HEK293 (cell line): ENCODE measurements at regions not wholly inside any gene's neighbourhood (a gene's known extent, or its start where the extent isn't known, plus 50 kb on each side); places are given as distances from the start of the nearest gene placed in this dataset.

Source experiments
- BCL11A ChIP-seq: fragments of 450-650 bp; formaldehyde crosslinking; IDR thresholded peaks from 2 replicates; pipeline ENCODE4 v1.5.1; 2016; ENCODE audit warnings: low read depth, missing biosample characterization, missing genetic modification characterization
- WT1 ChIP-seq: fragments of 450-650 bp; formaldehyde crosslinking; IDR thresholded peaks from 2 replicates; pipeline ENCODE4 v1.5.1; 2016; ENCODE audit warnings: missing biosample characterization, missing genetic modification characterization
- YY1 ChIP-seq: fragments of 450-650 bp; formaldehyde crosslinking; IDR thresholded peaks from 2 replicates; pipeline ENCODE4 v1.5.1; 2018; ENCODE audit warnings: missing biosample characterization, missing genetic modification characterization
- ZBTB48 ChIP-seq: fragments of 450-650 bp; formaldehyde crosslinking; IDR thresholded peaks from 2 replicates; pipeline ENCODE4 v1.5.1; 2016; ENCODE audit warnings: missing biosample characterization, missing genetic modification characterization
- ZNF16 ChIP-seq: fragments of 450-650 bp; formaldehyde crosslinking; IDR thresholded peaks from 2 replicates; pipeline ENCODE4 v1.5.1; 2016; ENCODE audit warnings: low read depth, missing biosample characterization, missing genetic modification characterization
- ZNF24 ChIP-seq: fragments of 450-650 bp; formaldehyde crosslinking; IDR thresholded peaks from 2 replicates; pipeline ENCODE4 v1.5.1; 2016; ENCODE audit warnings: missing biosample characterization, missing genetic modification characterization
- ZNF274 ChIP-seq, 2 experiments: fragments of 200-500 bp in 1 of 2; fragments of 450-650 bp in 1 of 2; sonication (Bioruptor generic) in 1 of 2; formaldehyde crosslinking in 1 of 2; IDR thresholded peaks; 2 replicates each; pipeline versions ENCODE4 v1.5.1 to v1.6.1; 2014 to 2016; ENCODE audit warnings: borderline replicate concordance in 1 of 2, inconsistent platforms in 1 of 2, low read length in 1 of 2, missing biosample characterization in 1 of 2, missing genetic modification characterization in 1 of 2
- TF ChIP-seq, protein P1 (sequence below): fragments of 450-650 bp; formaldehyde crosslinking; IDR thresholded peaks from 2 replicates; pipeline ENCODE4 v1.5.1; 2016; ENCODE audit warnings: missing biosample characterization, missing genetic modification characterization
- TF ChIP-seq, protein P2 (sequence below): sonication (generic); formaldehyde crosslinking; IDR thresholded peaks from 2 replicates; pipeline ENCODE4 v1.8.1; 2022; ENCODE audit warnings: mild to moderate bottlenecking, moderate library complexity, missing genetic modification reagents
- TF ChIP-seq, protein P3 (sequence below): fragments of 450-650 bp; formaldehyde crosslinking; IDR thresholded peaks from 2 replicates; pipeline ENCODE4 v1.5.1; 2016; ENCODE audit warnings: missing biosample characterization, missing genetic modification characterization

DNA sequence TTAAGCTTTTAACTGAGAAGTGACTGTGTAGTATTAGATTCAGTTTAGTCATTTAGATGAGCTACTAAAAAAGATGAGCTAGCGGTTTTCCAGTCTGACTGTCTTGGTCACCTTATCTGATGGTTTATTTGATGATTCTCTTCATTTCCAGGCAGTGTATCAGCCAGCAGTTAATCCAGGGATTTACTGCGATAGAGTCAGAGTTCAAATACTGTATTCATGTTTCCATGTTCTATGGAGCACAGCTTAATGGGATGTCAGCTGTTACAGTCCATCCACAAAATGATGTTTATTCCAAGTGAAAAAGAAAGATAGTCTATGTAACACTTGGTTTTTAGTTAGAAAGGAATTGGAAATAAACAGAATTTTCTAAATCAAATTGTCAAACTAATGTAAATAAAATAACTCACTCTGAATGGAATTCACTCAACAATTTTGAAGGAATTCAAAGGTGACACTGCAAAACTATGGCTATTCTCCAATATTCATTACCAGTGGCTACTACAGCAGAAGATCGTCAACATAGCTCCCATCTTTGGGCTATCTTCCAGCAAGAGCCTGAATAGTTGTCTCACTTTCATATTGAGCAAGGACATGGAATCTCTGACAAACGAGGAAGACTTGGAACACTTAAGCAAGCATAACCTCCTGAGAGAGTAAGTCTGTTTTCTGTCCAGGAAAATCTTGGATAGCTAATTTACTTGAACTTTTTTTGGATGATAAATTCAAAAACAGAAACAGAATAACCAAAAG is 54.6 kb upstream of the DPT start:
- TF ChIP-seq ZNF16 (no peak), ZNF274 (IDR thresholded peaks at IDR 0.05; ENCODE audit: low read length) (no peak), ZNF274 (tag by site-specific recombination; IDR thresholded peaks at IDR 0.05; ENCODE audit: borderline replicate concordance) (no peak), BCL11A (tag by site-specific recombination) (no peak), WT1 (tag by site-specific recombination) (no peak), YY1 (no peak), ZBTB48 (tag by site-specific recombination) (no peak), ZNF24 (no peak)
- TF ChIP-seq, protein P1, sequence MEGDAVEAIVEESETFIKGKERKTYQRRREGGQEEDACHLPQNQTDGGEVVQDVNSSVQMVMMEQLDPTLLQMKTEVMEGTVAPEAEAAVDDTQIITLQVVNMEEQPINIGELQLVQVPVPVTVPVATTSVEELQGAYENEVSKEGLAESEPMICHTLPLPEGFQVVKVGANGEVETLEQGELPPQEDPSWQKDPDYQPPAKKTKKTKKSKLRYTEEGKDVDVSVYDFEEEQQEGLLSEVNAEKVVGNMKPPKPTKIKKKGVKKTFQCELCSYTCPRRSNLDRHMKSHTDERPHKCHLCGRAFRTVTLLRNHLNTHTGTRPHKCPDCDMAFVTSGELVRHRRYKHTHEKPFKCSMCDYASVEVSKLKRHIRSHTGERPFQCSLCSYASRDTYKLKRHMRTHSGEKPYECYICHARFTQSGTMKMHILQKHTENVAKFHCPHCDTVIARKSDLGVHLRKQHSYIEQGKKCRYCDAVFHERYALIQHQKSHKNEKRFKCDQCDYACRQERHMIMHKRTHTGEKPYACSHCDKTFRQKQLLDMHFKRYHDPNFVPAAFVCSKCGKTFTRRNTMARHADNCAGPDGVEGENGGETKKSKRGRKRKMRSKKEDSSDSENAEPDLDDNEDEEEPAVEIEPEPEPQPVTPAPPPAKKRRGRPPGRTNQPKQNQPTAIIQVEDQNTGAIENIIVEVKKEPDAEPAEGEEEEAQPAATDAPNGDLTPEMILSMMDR (tag by site-specific recombination), result no peak
- TF ChIP-seq, protein P2, sequence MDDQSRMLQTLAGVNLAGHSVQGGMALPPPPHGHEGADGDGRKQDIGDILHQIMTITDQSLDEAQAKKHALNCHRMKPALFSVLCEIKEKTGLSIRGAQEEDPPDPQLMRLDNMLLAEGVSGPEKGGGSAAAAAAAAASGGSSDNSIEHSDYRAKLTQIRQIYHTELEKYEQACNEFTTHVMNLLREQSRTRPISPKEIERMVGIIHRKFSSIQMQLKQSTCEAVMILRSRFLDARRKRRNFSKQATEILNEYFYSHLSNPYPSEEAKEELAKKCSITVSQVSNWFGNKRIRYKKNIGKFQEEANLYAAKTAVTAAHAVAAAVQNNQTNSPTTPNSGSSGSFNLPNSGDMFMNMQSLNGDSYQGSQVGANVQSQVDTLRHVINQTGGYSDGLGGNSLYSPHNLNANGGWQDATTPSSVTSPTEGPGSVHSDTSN (CRISPR knock-in tag), result no peak
- TF ChIP-seq, protein P3, sequence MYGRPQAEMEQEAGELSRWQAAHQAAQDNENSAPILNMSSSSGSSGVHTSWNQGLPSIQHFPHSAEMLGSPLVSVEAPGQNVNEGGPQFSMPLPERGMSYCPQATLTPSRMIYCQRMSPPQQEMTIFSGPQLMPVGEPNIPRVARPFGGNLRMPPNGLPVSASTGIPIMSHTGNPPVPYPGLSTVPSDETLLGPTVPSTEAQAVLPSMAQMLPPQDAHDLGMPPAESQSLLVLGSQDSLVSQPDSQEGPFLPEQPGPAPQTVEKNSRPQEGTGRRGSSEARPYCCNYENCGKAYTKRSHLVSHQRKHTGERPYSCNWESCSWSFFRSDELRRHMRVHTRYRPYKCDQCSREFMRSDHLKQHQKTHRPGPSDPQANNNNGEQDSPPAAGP (tag by site-specific recombination), result no peak
